Neural progenitor cell (in vitro differentiated cells): ENCODE measurements at regions not wholly inside any gene's neighbourhood (a gene's known extent, or its start where the extent isn't known, plus 50 kb on each side); places are given as distances from the start of the nearest gene placed in this dataset.

Source experiments
- CTCF ChIP-seq: fragments of 200-600 bp; sonication (generic); IDR thresholded peaks from 2 replicates; pipeline ENCODE4 v1.5.1; 2017; ENCODE audit warnings: antibody characterized with exemption, mild to moderate bottlenecking
- EZH2 ChIP-seq: fragments of 200-600 bp; sonication (generic); IDR thresholded peaks from 2 replicates; pipeline ENCODE4 v1.6.1; 2017; ENCODE audit warnings: antibody characterized with exemption, mild to moderate bottlenecking, moderate library complexity

DNA sequence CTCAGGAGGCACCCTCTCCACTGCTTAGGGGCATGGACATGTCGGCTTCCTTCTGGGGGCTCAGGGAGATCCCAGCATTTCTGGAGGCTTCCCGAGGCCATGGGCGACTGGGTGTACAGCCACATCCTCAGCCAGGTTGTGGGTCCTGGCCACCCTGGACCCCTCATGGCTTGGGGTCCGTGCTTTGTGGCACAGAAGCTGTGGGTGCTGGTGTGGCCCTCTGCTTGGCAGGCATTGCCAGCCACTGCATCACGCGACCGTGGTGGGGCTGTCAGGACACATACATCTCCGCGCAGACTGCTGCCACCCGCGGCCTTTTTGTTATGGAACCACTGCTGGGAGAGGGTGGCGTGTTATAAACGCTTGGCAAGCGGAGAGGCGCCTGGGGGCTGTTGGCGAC is 1174.9 kb downstream of the BRD1 start:
- no peak for TF ChIP-seq CTCF
- no peak for TF ChIP-seq EZH2
